ENCODE measurements at regions not wholly inside any gene's neighbourhood (a gene's known extent, or its start where the extent isn't known, plus 50 kb on each side); places are given as distances from the start of the nearest gene placed in this dataset.
A peak's percentile ranks its signal among the peaks of the same experiment; 100 is the strongest.
"Not testable (repeated sequence)": the region's sequence is repeated elsewhere in the genome, so short reads cannot be mapped to it uniquely, and the experiment has no call there.

GRCh38 chr1:74946388-74946787 lies 187.8 kb upstream of the LHX8 start:
- no peak for FAIRE-seq

GRCh38 chr1:74949348-74949747 lies 184.8 kb upstream of the LHX8 start:
- not testable (repeated sequence) for FAIRE-seq

- FAIRE-seq: not testable (repeated sequence)
Measured at GRCh38 chr1:74951981-74952380, 182.2 kb upstream of the LHX8 start.

- no peak for FAIRE-seq
Measured at GRCh38 chr1:74952786-74953185, 181.4 kb upstream of the LHX8 start.

- FAIRE-seq: no peak
Measured at GRCh38 chr1:74953622-74954021, 180.6 kb upstream of the LHX8 start.

GRCh38 chr1:74963120-74963519 lies 171.1 kb upstream of the LHX8 start:
- FAIRE-seq: no peak

GRCh38 chr1:74964508-74965102 lies 169.6 kb upstream of the LHX8 start:
- FAIRE-seq: no peak

GRCh38 chr1:74969566-74970135 lies 164.5 kb upstream of the LHX8 start:
- FAIRE-seq: no peak

GRCh38 chr1:74971982-74972381 lies 162.2 kb upstream of the LHX8 start:
- FAIRE-seq: no peak

GRCh38 chr1:74976491-74976890 lies 157.7 kb upstream of the LHX8 start:
- peak; percentile 11 for FAIRE-seq

GRCh38 chr1:74992448-74992847 lies 141.7 kb upstream of the LHX8 start:
- FAIRE-seq: not testable (repeated sequence)

GRCh38 chr1:74995821-74996220 lies 138.4 kb upstream of the LHX8 start:
- no peak for FAIRE-seq

GRCh38 chr1:75010547-75010946 lies 123.6 kb upstream of the LHX8 start:
- no peak for FAIRE-seq

GRCh38 chr1:75014250-75014649 lies 119.9 kb upstream of the LHX8 start:
- FAIRE-seq: no peak

GRCh38 chr1:75023005-75023404 lies 111.2 kb upstream of the LHX8 start:
- FAIRE-seq: no peak

- no peak for FAIRE-seq
Measured at GRCh38 chr1:75034376-75034775, 99.8 kb upstream of the LHX8 start.

- no peak for FAIRE-seq
Measured at GRCh38 chr1:75035536-75035935, 98.7 kb upstream of the LHX8 start.

- FAIRE-seq: no peak
Measured at GRCh38 chr1:75053207-75053606, 81.0 kb upstream of the LHX8 start.

- FAIRE-seq: no peak
Measured at GRCh38 chr1:75058424-75058823, 75.8 kb upstream of the LHX8 start.

- no peak for FAIRE-seq
Measured at GRCh38 chr1:75062111-75062510, 72.1 kb upstream of the LHX8 start.

GRCh38 chr1:75067975-75068374 lies 66.2 kb upstream of the LHX8 start:
- FAIRE-seq: no peak

- no peak for FAIRE-seq
Measured at GRCh38 chr1:75074831-75075395, 59.3 kb upstream of the LHX8 start.

GRCh38 chr1:75079538-75080290 lies 54.5 kb upstream of the LHX8 start:
- no peak for FAIRE-seq

- FAIRE-seq: no peak
Measured at GRCh38 chr1:75083223-75083622, 51.0 kb upstream of the LHX8 start.

All from A204.1 (cell line).